HL-60 (cell line): ENCODE measurements at regions not wholly inside any gene's neighbourhood (a gene's known extent, or its start where the extent isn't known, plus 50 kb on each side); places are given as distances from the start of the nearest gene placed in this dataset.

ENCODE experiments used
- DNase-seq, 2 experiments: peaks; one replicate each; pipeline ENCODE4 v3.0.0-alpha.2; 2010 to 2020; ENCODE audit warnings: low read depth in 1 of 2, low spot score in 1 of 2
- H3K27ac ChIP-seq: fragments of 250-450 bp; sonication (Bioruptor Pico); replicated peaks from 2 replicates; pipeline ENCODE4 v1.5.1; 2020; ENCODE audit warnings: mild to moderate bottlenecking, moderate library complexity
- H3K27me3 ChIP-seq: fragments of 250-450 bp; sonication (Bioruptor Pico); 2 replicates; pipeline ENCODE4 v1.5.1; 2021; ENCODE audit warnings: mild to moderate bottlenecking, moderate library complexity; ENCODE audit not compliant: insufficient read depth, poor library complexity, severe bottlenecking
- H3K4me3 ChIP-seq: replicated peaks from 2 replicates; pipeline ENCODE4 v1.5.1; 2011; ENCODE audit warnings: mild to moderate bottlenecking, control low read depth, low read length; ENCODE audit not compliant: insufficient read depth
- GABPA ChIP-seq: IDR thresholded peaks from 2 replicates; pipeline ENCODE4 v1.6.1; 2012; ENCODE audit warnings: low read depth
- POLR2AphosphoS5 ChIP-seq: IDR thresholded peaks from 2 replicates; pipeline ENCODE4 v1.6.1; 2012; ENCODE audit warnings: low read depth
- REST ChIP-seq: IDR thresholded peaks from 2 replicates; pipeline ENCODE4 v1.6.1; 2012; ENCODE audit warnings: low read depth; ENCODE audit not compliant: insufficient replicate concordance
- SPI1 ChIP-seq: IDR thresholded peaks from 2 replicates; pipeline ENCODE4 v1.6.1; 2012; ENCODE audit warnings: low read depth, mild to moderate bottlenecking, borderline replicate concordance
- TF ChIP-seq, protein P1 (sequence below): IDR thresholded peaks from one replicate; pipeline ENCODE4 v1.5.1; 2011; ENCODE audit warnings: low read length, control low read depth, inconsistent platforms; ENCODE audit not compliant: insufficient read depth

DNA sequence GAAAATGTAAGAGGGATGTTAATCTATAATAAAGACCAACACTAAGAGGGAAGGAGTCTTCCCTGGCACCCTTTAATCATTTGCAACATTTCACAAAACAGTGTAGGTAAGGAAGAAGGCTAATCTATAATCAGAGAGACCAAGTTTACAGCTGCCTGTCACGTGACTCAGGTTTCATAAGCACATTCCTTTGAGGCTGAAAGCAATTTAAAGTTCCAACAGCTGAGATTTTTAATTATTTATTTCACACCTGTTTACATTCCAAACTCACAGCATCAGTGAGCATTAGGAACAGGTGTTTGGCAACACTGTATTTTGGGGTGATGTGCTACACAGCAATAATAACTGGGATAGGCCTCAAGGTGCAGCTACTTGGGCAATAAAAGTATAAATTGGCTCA is 75.7 kb upstream of the PGBD5 start:
- H3K27ac ChIP-seq: no peak overlapping the region
- H3K4me3 ChIP-seq: no peak overlapping the region
- H3K27me3 ChIP-seq: no peaks in the 10 kb centered on the region
- DNase-seq: no peak
- TF ChIP-seq GABPA: no peak
- TF ChIP-seq, protein P1, sequence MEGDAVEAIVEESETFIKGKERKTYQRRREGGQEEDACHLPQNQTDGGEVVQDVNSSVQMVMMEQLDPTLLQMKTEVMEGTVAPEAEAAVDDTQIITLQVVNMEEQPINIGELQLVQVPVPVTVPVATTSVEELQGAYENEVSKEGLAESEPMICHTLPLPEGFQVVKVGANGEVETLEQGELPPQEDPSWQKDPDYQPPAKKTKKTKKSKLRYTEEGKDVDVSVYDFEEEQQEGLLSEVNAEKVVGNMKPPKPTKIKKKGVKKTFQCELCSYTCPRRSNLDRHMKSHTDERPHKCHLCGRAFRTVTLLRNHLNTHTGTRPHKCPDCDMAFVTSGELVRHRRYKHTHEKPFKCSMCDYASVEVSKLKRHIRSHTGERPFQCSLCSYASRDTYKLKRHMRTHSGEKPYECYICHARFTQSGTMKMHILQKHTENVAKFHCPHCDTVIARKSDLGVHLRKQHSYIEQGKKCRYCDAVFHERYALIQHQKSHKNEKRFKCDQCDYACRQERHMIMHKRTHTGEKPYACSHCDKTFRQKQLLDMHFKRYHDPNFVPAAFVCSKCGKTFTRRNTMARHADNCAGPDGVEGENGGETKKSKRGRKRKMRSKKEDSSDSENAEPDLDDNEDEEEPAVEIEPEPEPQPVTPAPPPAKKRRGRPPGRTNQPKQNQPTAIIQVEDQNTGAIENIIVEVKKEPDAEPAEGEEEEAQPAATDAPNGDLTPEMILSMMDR: no peak

- H3K27me3 ChIP-seq: no peaks in the 10 kb centered on the region
- no peak for DNase-seq
- TF ChIP-seq REST (no peak), SPI1 (no peak), GABPA (no peak), POLR2AphosphoS5 (no peak)
- TF ChIP-seq, protein P1: no peak
These were observed 75.1 kb upstream of the PGBD5 start for GRCh38 chr1:230501242-230501641.

DNA sequence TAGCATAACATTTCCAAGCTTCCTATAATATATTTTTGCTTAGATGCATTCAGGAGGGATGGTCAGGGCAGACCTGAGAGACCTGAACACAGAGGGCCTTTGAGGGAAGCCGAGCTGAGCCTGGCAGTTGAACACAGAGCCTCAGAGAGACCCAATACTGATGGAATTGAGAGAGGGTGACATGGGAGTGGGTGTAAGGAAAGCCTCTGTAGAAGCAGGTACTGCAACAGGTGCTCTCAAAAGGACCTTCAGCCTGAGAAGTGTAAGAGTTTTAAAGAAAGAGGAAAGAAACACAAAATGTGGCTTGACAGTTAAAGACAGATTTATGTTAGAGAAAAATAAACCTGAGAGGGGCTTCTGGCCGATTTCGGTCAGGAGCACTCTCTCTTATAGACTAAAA is 73.9 kb upstream of the PGBD5 start:
- Histone ChIP-seq H3K27ac (no peak overlapping the region), H3K4me3 (no peak overlapping the region), H3K27me3 (no peaks in the 10 kb centered on the region)
- DNase-seq: no peak
- TF ChIP-seq SPI1 (no peak), POLR2AphosphoS5 (no peak), GABPA (no peak), REST (no peak)
- TF ChIP-seq, protein P1: no peak

More at GRCh38 chr1:230501242-230501641, 75.1 kb upstream of the PGBD5 start:
- H3K27ac ChIP-seq: no peak overlapping the region
- H3K4me3 ChIP-seq: no peak overlapping the region

GRCh38 chr1:230499496-230499895 is 73.4 kb upstream of the PGBD5 start:
- Histone ChIP-seq H3K27ac (no peak overlapping the region), H3K27me3 (no peaks in the 10 kb centered on the region), H3K4me3 (no peak overlapping the region)
- TF ChIP-seq SPI1 (no peak), GABPA (no peak), REST (no peak), POLR2AphosphoS5 (no peak)
- TF ChIP-seq, protein P1: no peak
- DNase-seq: no peak
